ENCODE measurements at regions not wholly inside any gene's neighbourhood (a gene's known extent, or its start where the extent isn't known, plus 50 kb on each side); places are given as distances from the start of the nearest gene placed in this dataset.
"Not testable (repeated sequence)": the region's sequence is repeated elsewhere in the genome, so short reads cannot be mapped to it uniquely, and the experiment has no call there.

DNA sequence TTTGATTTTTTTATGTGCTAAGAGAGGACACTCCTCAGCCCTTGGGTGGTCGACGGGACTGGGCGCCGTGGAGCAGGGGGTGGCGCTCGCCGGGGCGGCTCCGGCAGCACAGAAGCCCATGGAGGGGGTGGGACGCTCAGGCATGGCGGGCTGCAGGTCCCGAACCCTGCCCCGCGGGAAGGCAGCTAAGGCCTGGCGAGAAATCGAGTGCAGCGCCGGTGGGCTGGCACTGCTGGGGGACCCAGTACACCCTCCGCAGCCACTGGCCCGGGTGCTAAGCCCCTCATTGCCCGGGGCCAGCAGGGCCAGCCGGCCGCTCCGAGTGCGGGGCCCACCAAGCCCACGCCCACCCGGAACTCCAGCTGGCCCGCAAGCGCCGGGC, 669.7 kb upstream of the CTNND2 start:
- H3K4me3 ChIP-seq (ENCODE audit: low read depth, low read length); DNase-seq (ENCODE audit: low read depth): not testable (repeated sequence)

DNA sequence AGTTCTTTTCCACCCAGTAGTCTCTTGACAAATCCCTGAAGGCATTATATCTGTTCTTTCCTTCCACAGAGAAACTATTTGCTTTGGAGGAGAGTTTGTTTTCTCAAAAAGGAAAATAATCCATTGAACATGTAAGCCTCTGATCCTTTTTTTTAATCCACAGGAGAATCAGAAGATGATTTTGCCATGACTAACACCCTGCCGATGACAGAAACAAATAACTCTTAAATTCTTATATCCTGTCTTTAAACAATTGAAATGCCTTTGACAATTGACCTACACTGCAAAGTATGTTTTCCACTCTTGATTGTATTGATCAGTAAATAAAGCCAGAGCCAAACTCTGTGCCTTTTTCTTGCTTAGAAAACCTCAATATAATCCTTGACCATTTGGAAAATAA, 666.4 kb upstream of the CTNND2 start:
- no peak overlapping the region for H3K4me3 ChIP-seq (ENCODE audit: low read depth, low read length)
- no peak for DNase-seq (ENCODE audit: low read depth)

DNA sequence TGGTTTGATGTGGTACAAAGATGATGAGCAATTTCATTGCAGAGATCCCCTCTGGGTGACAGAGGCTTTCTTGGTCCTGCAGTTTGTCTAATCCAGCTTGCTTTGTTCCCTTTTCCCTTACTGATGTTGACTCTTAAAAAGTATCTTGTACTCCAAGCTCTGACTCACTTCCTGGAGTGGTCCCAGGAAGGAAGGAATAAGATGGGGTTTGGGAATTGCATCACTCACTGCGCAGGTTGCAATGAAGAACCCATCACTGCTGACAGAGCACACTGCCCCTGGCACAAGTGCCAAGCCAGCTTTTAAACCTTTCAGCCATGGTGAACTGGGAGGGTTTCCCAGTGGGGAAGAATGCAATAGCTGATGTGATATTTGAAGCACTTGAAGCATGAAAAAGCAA, 662.2 kb upstream of the CTNND2 start:
- H3K4me3 ChIP-seq (ENCODE audit: low read depth, low read length), result no peak overlapping the region

DNA sequence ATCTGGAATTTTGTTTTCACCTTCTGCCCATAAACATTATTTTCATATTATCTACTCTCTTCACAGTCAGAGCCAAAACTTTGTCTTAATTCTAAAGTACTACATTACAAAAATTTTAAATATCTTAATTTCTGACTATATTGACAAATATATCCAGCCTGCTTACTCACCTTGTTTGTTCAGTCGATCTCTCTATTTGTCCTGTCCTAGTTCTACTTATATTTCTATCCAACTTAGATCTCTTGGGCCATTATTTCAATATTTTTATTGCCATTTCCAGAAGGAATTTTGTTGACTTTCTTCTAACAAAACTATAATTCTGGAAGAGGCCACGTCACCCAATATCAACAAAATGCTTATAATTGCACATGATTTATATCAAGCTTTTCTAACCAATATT, 652.8 kb upstream of the CTNND2 start:
- no peak for DNase-seq (ENCODE audit: low read depth)

More for the DNA sequence above, 662.2 kb upstream of the CTNND2 start:
- DNase-seq (ENCODE audit: low read depth), result no peak

DNA sequence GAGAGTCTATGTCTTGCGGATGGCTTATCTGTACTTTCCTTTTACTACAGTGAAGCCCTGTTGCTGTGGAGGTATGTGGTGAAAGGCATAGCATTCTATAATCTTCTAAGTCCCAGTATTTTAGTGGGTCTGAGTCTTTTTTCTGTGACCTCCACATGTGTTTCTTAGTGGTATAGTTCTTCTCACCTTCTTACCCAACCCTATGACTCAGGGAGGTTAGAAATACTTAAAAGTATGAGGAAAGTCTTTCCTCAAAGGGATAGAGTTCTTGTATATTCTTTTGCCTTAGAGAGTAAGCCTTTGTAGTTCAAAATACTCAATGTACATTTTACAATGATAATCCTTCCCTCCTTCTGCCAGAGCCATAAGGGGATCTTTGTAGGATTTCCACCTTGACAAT, 621.9 kb upstream of the CTNND2 start:
- no peak for DNase-seq (ENCODE audit: low read depth)
- no peak overlapping the region for H3K4me3 ChIP-seq (ENCODE audit: low read depth, low read length)

More for the DNA sequence above, 652.8 kb upstream of the CTNND2 start:
- H3K4me3 ChIP-seq (ENCODE audit: low read depth, low read length), result no peak overlapping the region

DNA sequence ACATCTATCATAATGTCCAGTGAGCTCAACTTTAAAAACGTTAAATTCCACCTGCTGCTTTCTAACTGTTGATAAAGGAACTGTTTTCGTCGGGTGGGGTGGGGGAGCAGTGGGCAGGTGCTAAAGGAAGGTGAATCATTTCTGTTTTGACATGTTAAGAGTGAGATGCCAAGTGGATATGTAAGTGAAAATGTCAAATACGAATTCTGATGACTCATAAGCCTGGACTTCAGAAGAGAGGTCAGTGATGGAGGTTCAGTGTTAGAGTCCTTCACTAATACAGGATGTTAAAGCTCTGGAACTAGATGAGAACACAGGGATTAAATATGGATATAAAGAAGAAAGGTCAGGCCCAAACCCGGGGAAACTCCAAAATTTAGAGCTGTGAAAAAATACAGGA, 617.9 kb upstream of the CTNND2 start:
- no peak for DNase-seq (ENCODE audit: low read depth)
- no peak overlapping the region for H3K4me3 ChIP-seq (ENCODE audit: low read depth, low read length)

DNA sequence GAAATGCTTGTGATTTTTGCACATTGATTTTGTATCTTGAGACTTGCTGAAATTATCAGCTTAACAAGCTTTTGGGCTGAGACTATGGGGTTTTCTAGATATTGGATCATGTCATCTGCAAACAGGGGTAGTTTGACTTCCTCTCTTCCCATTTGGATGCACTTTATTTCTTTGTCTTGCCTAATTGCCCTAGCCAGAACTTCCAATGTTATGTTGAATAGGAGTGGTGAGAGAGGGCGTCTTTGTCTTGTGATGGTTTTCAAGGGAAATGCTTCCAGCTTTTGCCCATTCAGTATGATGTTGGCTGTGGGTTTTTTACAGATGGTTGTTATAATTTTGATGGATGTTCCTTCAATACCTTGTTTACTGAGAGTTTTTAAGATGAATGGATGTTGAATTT, 600.7 kb upstream of the CTNND2 start:
- H3K4me3 ChIP-seq (ENCODE audit: low read depth, low read length), result not testable (repeated sequence)

DNA sequence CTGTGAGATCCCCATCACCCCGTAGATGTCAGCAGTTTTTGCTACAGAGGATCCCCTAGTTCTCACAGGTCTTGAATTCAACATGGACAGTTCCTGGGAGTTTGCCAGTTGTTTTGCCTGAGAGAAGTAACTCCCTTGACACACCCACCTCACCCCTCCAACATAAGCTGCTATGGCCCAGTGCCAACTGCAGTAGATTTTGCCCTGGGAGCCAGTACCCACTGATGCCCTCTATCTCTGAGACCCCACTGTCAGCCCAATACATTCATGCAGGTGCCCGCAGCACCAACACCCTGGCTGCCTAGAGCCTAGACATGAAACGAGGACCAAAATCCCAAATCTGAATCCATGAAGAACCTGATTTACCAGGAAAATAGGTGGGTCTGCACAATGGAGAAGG, 583.9 kb upstream of the CTNND2 start:
- no peak overlapping the region for H3K4me3 ChIP-seq (ENCODE audit: low read depth, low read length)
- DNase-seq (ENCODE audit: low read depth), result no peak

More for the DNA sequence above, 600.7 kb upstream of the CTNND2 start:
- not testable (repeated sequence) for DNase-seq (ENCODE audit: low read depth)

DNA sequence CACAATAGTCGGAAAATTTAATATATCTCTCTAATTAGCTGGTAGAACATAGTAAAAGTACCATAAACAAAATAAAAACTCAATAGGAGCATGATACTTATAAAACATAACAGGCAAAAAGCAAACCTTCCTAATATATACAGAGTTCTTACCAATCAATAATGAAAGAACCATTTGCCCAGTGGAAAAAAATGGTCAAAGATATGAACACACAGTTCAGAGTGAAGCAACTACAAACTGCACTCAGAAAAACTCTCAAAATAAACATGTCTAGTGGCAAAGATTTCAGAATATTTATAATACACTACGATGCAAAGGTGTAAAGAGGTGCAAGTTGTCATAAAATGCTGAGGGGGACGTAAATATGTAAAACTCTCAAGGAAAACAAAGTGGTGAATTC, 576.2 kb upstream of the CTNND2 start:
- H3K4me3 ChIP-seq (ENCODE audit: low read depth, low read length), result no peak overlapping the region
- DNase-seq (ENCODE audit: low read depth), result no peak

DNA sequence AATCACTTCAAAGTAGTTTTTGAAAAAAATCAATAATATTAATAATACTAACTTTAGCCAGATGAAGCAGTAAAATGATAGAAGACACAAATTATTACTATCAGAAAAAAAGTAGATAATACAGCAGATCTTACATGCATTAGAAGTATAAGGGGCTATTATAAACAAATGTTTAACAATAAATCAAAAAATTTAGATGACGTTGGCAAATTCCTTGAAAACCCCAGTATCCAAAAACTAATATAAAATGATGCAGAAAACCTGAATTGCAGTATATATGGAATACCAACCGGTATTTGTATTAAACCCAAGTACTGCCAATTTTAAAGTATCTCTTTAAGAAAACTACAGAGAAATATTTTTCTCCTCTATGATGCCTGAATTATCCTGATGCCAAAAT, 573.3 kb upstream of the CTNND2 start:
- no peak for DNase-seq (ENCODE audit: low read depth)
- no peak overlapping the region for H3K4me3 ChIP-seq (ENCODE audit: low read depth, low read length)

DNA sequence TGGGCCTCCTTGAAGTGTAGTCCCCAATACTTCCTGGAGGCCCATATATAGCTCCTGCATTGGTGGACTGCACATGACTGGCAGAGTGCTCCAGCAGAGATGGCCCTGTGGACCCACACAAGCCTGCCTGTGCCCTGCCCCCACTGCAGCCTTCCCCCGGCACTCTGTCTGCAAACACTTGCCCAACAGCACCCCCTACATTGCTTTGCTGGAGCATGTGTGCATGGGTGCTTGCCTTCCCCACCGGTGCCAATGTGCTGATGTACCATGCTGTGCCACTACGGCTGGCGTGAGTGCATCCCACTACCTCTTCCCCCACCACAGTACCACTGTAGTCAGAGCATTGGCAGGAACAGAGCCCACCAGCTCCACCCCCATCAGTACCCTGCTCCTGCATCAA, 563.6 kb upstream of the CTNND2 start:
- no peak overlapping the region for H3K4me3 ChIP-seq (ENCODE audit: low read depth, low read length)
- no peak for DNase-seq (ENCODE audit: low read depth)

DNA sequence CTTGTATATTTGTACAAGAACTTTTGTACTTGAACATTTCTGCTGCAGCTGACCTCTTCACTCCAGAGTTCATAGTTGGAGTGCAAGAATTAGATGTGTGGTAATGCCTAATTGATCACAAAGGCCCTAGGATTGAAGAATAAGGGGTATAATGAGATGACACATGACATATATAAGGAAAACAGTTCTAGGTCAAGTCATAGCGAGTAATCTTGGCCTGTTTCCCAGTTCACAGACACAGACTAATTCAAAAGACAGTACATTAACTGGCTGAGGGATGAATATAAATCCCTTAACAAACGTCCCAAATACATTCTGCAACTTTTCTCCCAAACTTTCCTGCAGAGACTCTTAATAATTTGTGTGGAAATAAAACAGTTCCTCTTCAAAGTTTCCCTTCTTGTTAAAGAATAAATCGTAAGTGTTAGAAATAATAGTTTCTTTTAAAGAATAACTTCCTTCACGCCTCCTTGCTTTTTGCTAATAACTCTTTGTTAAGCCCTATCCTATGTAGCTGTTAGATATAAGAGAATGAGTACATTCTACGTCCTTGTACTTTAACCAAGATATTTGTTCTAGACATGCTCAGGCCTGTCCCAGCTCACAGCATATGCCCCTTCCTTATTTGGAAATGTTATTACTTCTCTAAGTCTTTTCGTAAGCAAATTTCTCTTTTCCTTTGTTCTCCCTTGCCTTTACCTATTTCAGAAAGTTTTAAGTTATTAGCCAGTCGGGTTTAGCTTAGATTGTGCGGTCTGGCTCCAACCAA, 556.4 kb upstream of the CTNND2 start:
- H3K4me3 ChIP-seq (ENCODE audit: low read depth, low read length), result no peak overlapping the region
- no peak for DNase-seq (ENCODE audit: low read depth)

DNA sequence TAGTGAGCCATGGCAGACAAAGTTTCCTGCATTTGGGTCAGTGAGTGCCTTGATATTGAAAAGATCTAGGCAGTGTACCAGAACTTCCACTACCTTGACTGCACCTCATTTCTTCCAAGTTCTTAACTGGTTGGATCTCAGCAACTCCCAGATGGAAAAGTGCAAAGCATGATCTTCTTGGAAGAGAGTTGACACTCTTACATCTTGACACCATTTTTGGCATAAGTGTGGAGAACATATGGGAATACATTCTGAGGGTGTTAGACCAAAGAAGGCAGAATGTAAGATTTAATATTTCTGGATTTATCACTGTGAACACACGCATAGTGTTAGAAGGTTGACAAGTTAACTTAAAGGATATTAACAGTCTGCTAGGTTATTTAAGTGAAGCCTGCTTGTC, 555.1 kb upstream of the CTNND2 start:
- DNase-seq (ENCODE audit: low read depth), result no peak
- no peak overlapping the region for H3K4me3 ChIP-seq (ENCODE audit: low read depth, low read length)

DNA sequence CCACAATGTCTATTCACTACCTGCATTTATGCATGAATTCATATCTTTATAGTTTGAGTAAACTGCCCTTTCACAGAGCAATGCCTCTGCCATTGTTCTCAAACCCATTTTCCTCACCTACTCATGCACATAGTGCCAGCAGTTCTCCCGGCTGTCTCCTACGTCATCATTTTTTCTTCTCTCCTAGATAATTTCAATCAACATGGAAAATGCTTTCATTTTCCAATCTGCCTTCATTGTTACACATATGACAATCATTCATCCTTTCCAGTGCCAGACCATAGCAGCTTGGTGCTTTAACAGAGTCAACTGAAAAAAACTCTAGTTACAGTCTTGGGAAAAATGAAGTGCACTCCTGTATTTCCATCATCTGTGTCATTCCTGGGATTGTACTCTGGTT, 514.8 kb upstream of the CTNND2 start:
- no peak for DNase-seq (ENCODE audit: low read depth)
- H3K4me3 ChIP-seq (ENCODE audit: low read depth, low read length), result no peak overlapping the region

DNA sequence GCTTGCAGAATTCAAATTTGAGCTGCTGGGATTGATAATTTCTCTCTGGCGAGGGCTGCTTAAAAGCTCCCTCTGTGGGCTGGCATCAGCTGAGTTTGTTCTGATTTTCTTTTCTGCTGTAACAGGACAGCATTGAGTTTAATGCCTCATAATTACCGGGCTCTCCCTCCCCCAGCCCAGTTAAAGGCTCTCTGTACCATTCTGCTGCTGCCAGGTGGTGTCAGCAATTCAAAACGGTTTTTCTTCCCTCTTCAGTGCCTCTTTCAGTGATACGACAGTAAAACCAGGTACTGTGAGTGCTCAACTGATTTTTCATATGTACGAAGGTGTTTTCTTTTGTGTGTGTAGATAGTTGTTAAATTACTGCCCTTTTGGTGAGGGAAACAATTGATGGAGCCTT, 509.3 kb upstream of the CTNND2 start:
- no peak overlapping the region for H3K4me3 ChIP-seq (ENCODE audit: low read depth, low read length)

DNA sequence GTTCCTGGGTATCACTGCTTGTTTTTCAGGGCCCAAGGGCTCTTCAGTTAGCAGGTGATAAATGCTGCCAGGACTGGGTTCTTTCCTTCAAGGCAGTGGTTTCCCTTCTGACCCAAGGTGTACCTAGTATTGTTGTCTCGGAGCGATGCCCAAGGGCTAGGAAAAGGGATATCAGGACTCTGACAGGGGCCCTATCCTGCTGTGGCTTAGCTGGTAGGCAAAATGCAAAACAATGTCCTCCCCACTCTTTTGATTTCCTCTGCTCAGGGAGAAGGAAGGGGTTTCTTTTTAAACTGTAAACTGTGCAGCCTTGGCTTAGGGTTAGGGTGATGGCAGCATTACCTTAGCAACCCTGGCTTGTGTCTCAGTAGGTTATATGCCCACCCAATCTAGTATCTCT, 508.8 kb upstream of the CTNND2 start:
- H3K4me3 ChIP-seq (ENCODE audit: low read depth, low read length), result no peak overlapping the region
- DNase-seq (ENCODE audit: low read depth), result no peak

More for the DNA sequence above, 509.3 kb upstream of the CTNND2 start:
- no peak for DNase-seq (ENCODE audit: low read depth)

DNA sequence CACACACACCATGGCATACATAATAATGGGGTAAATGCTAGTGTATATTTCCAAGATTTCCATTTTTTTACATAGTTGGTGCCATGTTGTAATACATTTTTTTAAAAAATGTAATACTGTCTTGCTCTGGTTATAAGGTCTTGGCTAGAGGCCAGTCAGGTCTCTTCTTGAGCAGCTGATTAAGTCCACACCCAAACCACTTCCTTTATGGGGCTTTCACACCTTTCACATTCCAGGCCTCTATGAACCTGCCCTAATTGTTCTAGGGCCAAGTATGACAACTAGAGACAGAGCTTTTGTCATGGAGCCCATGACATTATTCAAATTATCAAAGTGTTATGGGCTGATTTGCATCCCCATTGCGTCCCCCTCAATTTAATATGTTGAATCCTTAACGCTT, 495.6 kb upstream of the CTNND2 start:
- DNase-seq (ENCODE audit: low read depth), result no peak
- H3K4me3 ChIP-seq (ENCODE audit: low read depth, low read length), result no peak overlapping the region

DNA sequence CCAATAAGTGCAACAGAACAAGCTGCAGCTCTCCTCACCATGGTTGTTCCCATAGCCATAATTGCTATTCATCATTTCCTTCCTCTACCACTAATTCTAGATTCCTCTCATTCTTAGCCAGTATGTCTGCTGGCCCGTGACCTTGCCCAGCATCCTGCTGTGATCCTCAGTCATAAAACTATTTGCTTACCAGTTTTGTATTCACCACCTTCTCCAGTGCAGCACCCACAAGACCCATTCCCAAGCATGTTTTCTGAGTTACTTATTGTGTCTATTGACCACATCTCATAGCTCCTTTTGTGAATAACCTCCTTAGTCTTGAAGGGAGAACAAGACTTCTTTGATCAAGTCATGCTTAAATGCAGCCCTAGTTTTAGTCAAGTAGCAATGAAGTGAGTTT, 488.0 kb upstream of the CTNND2 start:
- H3K4me3 ChIP-seq (ENCODE audit: low read depth, low read length), result no peak overlapping the region
- DNase-seq (ENCODE audit: low read depth), result no peak

DNA sequence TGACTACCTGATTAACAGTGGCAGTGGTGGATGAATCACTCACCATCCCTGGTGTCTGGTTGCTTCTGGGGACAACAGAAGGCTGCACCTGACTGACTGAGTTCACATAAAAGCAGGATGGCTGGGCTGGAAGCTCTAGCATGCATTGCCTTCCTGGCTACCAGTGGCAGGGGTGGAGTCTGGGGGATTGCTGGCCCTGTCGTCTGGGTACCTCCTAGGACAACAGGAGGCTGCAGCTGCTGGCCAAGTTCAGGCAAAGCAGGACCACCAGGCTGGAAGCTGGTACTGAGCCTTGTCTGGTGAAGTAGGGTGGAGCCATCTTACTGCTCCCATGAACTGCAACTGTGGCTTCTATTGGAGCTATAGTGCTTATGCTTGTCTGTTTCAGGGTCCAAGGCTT, 480.8 kb upstream of the CTNND2 start:
- DNase-seq (ENCODE audit: low read depth), result no peak
- no peak overlapping the region for H3K4me3 ChIP-seq (ENCODE audit: low read depth, low read length)

DNA sequence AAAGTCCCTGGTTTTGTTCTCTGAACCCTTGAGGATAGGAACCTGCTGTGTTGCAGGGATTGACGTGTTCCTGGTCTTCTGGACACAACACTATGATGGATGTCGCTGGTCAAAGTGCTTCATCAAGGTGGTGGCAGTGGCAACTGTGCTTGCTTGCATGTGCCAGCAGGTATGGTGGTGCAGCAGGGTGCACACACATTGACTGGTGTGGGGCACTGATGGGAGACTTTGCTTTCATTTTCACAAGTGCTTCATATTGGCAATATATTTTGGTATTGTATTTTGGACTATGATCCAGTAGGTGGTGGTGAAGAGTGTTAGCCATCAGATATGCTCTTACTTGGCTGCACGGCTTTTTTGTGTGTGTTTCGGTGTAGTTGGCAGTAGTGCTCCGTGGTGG, 479.8 kb upstream of the CTNND2 start:
- H3K4me3 ChIP-seq (ENCODE audit: low read depth, low read length), result no peak overlapping the region
- DNase-seq (ENCODE audit: low read depth), result no peak

DNA sequence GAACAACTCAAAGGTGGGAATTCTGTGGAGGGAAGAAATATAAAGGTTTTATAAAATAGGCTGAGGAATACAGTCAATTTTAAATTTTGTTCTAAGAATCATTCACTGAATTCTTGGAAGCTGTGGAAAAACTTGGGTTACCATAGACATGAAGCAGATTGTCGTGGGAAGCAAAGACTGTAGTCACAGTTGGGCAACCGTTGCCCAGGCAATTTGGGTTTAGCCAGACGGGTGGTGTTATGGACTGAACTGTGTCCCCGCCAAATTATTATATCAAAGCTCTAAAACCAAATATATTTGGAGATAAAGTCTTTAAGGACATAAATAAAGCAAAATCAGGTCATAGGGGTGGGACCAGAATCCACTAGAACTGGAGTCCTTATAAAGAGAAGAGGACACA, 463.7 kb upstream of the CTNND2 start:
- H3K4me3 ChIP-seq (ENCODE audit: low read depth, low read length), result no peak overlapping the region
- DNase-seq (ENCODE audit: low read depth), result no peak

DNA sequence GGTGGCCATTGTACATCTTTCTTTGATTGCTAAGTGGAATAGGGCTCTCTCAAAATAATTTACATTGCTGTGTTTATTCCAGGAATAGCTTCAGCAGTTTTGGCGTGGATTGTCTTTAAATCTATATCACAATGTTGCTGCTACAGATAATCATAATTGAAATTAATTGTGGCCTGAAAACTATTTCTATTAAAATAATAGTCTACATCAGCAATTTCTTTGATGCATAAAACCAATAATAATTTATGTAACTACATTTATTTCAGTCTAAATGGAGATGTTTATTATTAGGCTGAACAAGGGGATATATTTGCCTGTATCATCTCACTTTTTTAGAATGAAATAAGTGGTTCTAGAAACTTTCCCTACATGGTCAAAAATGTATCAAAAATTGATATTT, 456.0 kb upstream of the CTNND2 start:
- no peak overlapping the region for H3K4me3 ChIP-seq (ENCODE audit: low read depth, low read length)
- no peak for DNase-seq (ENCODE audit: low read depth)

All from skeletal muscle cell (primary cell).